ENCODE measurements at regions not wholly inside any gene's neighbourhood (a gene's known extent, or its start where the extent isn't known, plus 50 kb on each side); places are given as distances from the start of the nearest gene placed in this dataset.
"Not testable (repeated sequence)": the region's sequence is repeated elsewhere in the genome, so short reads cannot be mapped to it uniquely, and the experiment has no call there.

DNA sequence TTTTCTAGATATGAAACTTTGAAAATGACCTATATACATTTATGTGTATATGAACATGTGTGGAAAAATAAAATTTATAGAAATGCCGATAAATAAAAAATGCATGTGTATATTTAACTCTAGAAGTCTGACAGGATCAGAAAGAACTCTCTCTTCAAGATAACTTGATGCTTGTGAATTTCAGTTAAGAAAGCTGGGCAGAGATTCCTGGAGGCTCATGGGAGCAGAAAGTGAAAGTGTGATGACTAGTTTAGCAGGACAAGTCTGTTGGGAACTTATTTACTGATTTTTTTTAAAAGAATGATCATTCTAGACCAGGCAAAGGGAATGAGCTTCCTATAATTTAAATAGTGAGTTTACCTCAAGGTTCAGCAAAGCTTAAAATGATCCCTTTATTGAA is 81.5 kb upstream of the KCNAB1 start:
- Histone ChIP-seq H3K27me3 (no peaks in the 10 kb centered on the region), H3K9me3 (replicated peaks) (no peaks in the 10 kb centered on the region), H3K4me3 (no peak overlapping the region), H3K4me1 (no peaks in the 10 kb centered on the region), H3K36me3 (no peaks in the 10 kb centered on the region), H3K27ac (no peak overlapping the region)
- DNase-seq, result no peak

DNA sequence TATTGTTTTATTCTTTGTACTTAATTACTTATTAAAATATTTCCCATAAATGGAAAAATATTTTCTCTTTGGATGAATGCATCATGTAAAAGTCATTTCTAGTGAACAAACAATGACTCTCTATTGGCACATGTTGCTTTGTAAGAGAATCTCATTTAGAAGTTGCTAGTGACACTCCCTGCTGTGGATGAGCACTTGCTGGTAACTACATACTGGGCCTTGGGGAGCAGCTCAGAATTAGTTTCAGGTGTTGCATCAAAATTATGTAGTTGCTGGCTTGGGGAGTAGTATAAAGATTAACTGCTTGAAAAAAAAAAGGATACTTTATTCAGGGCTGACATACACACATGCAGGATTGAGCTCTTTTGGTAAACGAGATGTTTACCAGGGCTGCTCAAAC is 80.3 kb upstream of the KCNAB1 start:
- Histone ChIP-seq H3K4me3 (no peak overlapping the region), H3K9me3 (replicated peaks) (no peaks in the 10 kb centered on the region), H3K27me3 (no peaks in the 10 kb centered on the region), H3K4me1 (no peaks in the 10 kb centered on the region), H3K27ac (no peak overlapping the region), H3K36me3 (no peaks in the 10 kb centered on the region)
- no peak for DNase-seq

DNA sequence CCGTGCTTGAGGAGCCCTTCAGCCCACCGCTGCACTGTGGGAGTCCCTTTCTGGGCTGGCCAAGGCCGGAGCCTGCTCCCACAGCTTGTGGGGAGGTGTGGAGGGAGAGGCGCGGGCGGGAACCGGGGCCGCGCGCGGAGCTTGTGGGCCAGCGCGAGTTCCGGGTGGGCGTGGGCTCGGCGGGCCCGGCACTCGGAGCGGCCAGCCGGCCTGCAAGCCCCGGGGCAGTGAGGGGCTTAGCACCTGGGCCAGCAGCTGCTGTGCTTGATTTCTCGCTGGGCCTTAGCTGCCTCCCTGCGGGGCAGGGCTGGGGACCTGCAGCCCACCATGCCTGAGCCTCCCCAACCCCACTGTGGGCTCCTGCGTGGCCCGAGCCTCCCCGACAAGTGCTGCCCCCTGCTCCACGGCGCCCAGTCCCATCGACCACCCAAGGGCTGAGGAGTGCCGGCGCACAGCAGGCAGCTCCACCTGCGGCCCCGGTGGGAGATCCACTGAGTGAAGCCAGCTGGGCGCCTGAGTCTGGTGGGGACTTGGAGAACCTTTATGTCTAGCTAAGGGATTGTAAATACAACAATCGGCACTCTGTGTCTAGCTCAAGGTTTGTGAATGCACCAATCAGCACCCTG is 79.0 kb upstream of the KCNAB1 start:
- H3K9me3 ChIP-seq (replicated peaks); H3K36me3 ChIP-seq; H3K27me3 ChIP-seq; H3K4me1 ChIP-seq; DNase-seq; H3K4me3 ChIP-seq; H3K27ac ChIP-seq: not testable (repeated sequence)

DNA sequence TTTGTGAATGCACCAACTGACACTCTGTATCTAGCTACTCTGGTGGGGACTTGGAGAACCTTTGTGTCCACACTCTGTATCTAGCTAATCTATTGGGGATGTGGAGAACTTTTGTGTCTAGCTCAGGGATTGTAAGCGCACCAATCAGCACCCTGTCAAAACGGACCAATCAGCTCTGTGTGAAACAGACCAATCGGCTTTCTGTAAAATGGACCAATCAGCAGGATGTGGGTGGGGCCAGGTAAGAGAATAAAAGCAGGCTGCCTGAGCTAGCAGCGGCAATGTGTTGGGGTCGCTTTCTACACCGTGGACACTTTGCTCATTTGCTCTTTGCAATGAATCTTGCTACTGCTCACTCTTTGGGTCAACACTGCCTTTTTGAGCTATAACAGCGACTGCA is 78.5 kb upstream of the KCNAB1 start:
- not testable (repeated sequence) for H3K27me3 ChIP-seq; H3K9me3 ChIP-seq (replicated peaks); DNase-seq; H3K27ac ChIP-seq; H3K4me3 ChIP-seq; H3K4me1 ChIP-seq; H3K36me3 ChIP-seq

DNA sequence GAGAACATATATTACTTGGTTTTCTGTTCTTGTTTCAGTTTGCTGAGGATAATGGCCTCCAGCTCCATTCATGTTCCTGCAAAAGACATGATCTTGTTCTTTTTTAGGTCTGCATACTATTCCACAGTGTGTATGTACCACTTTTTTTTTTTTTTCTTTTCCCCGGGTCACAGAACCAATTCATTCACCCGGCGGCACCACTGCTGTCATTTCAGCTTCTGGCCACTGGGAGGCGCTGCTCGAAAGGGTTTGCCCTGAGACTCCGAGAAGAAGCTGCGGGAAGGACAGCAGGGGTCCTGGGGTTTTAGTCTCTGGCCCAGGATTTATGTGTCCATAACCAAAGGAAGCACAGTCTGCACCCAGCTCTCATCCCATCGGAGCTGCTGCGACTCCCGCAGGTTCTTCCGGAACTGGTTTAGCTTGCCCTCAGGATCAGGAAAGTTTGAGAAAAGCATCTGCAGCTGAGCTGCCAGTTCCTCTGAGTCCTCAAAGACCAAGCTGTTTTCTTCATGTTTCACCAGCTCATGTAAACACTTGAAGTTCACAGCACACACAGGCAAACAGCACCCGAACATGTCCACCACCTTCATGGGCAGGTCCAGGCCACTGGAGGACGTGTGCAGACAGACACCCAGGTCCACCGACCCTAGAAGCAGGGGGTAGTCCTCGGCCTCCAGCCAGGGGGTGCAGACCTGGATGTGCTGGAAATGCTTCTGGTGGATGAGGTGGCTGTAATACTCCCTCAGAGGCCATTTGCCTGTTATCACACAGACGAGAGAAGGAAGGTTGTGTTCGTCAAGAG is 76.3 kb upstream of the KCNAB1 start:
- H3K4me1 ChIP-seq; H3K4me3 ChIP-seq; H3K27ac ChIP-seq; H3K36me3 ChIP-seq; H3K27me3 ChIP-seq; H3K9me3 ChIP-seq (replicated peaks): not testable (repeated sequence)
- DNase-seq, result peak; percentile 18 to 19

DNA sequence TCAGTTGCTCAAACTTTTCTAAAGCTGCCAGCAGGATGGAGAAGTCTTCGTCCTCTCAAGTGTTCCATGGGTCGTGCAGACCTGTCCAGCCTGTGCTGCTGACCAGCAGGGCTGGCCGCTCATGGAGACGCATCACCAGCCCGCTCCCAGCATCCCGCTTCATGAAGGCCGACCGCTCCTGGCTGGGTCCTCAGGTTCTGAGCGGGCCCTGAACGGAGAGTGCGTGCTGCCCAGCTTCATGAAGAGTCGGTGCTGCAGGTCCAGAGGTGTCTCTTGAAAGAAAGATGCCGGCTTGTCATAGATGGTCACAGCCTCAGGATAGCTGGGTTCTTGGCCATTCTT is 75.8 kb upstream of the KCNAB1 start:
- Histone ChIP-seq H3K36me3 (no peaks in the 10 kb centered on the region), H3K9me3 (replicated peaks) (no peaks in the 10 kb centered on the region), H3K27ac (no peak overlapping the region), H3K27me3 (no peaks in the 10 kb centered on the region), H3K4me3 (no peak overlapping the region), H3K4me1 (no peaks in the 10 kb centered on the region)
- no peak for DNase-seq

DNA sequence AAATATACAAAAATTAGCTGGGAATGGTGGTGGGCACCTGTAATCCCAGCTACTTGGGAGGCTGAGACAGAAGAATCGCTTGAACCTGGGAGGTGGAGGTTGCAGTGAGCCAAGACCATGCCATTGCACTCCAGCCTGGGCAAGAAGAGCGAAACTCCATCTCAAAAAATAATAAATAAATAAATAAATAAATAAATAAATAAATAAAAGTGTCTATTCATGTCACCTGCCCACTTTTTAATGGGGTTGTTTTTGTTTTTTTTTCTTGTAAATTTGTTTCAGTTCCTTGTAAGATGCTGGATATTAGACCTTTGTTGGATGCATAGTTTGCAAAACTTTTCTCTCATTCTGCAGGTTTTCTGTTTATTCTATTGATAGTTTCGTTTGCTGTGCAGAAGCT is 71.9 kb upstream of the KCNAB1 start:
- not testable (repeated sequence) for H3K36me3 ChIP-seq; H3K4me1 ChIP-seq; H3K9me3 ChIP-seq (replicated peaks); H3K27me3 ChIP-seq; H3K4me3 ChIP-seq; H3K27ac ChIP-seq; DNase-seq

DNA sequence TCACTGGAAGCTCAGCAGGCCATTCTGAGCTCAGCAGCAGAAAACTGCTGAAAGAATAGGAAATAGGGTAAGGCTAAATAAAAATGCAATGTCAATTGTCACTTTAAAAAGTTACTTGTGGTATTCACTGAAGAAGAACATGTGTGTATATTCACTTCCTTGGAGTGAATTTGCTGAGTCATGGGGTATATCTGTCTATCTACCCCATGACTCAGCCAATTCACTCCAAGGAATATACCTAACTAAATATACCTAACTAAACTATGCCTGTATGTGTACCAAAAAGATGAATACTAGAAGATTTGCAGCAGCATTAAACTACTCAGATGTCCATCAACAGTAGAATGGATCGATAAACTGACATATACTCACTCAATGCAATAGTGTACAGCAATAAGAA is 69.5 kb upstream of the KCNAB1 start:
- no peaks in the 10 kb centered on the region for H3K9me3 ChIP-seq (replicated peaks)
- H3K36me3 ChIP-seq, result no peaks in the 10 kb centered on the region
- DNase-seq, result no peak
- no peak overlapping the region for H3K27ac ChIP-seq
- no peaks in the 10 kb centered on the region for H3K27me3 ChIP-seq
- H3K4me3 ChIP-seq, result no peak overlapping the region
- H3K4me1 ChIP-seq, result no peaks in the 10 kb centered on the region

DNA sequence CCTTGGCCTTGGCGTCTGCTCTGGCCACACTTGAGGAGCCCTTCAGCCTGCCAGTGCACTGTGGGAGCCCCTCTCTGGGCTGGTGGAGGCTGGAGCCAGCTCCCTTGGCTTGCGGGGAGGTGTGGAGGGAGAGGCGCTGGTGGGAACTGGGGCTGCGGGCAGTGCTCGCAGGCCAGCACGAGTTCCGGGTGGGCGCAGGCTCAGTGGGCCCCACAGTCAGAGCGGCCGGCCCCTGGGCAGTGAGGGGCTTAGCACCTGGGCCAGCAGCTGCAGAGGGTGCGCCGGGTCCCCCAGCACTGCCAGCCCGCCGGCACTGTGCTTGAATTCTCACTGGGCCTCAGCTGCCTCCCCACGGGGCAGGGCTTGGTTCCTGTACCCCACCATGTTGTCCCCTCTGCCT is 68.7 kb upstream of the KCNAB1 start:
- Histone ChIP-seq H3K27me3 (no peaks in the 10 kb centered on the region), H3K36me3 (no peaks in the 10 kb centered on the region), H3K27ac (no peak overlapping the region), H3K4me1 (no peaks in the 10 kb centered on the region), H3K9me3 (replicated peaks) (no peaks in the 10 kb centered on the region), H3K4me3 (no peak overlapping the region)
- DNase-seq, result no peak

DNA sequence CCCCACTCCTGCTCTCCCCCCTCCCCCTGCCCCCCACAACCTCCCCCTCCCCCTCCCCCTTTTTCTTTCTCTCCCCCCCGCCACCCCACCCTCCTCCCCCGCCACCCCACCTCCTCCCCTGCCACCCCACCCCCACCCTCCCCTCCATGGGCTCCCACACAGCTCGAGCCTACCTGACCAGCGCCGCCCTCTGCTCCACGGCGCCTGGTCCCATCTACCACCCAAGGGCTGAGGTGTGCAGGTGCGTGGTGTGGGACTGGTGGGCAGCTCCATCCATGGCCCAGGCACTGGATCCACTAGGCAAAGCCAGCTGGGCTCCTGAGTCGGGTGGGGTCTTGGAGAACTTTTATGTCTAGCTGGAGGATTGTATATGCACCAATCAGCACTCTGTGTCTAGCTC is 68.3 kb upstream of the KCNAB1 start:
- H3K27me3 ChIP-seq, result no peaks in the 10 kb centered on the region
- H3K9me3 ChIP-seq (replicated peaks), result no peaks in the 10 kb centered on the region
- H3K4me3 ChIP-seq, result no peak overlapping the region
- H3K36me3 ChIP-seq, result no peaks in the 10 kb centered on the region
- no peaks in the 10 kb centered on the region for H3K4me1 ChIP-seq
- no peak overlapping the region for H3K27ac ChIP-seq
- no peak for DNase-seq

DNA sequence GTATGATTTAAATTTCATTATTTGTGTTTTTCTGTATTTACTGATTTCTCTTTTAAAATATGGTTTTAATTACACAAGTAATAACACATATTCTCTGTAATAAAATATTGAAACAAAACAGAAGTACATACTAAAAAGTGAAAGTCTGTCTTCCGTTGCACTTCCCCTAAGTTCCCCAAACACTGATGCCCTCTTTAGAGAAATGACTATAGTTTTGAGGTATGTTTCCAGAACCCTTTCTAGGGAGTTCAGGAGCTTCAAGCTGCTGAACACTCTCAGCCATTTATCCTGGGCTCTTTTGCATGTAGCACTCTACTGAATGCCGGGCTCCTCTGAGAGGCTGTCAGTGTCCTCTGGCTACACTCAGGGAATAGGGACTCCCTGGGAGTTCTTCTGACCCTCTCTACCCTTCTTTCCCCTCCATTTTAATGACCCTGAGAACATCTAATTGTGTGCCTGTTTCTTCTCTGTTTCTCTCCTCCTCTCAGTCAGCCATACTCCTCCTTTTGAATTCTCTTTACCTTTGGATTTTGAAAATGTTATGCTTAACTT is 60.4 kb upstream of the KCNAB1 start:
- H3K27me3 ChIP-seq, result no peaks in the 10 kb centered on the region
- H3K9me3 ChIP-seq (replicated peaks), result no peaks in the 10 kb centered on the region
- no peak overlapping the region for H3K27ac ChIP-seq
- H3K4me3 ChIP-seq, result no peak overlapping the region
- no peaks in the 10 kb centered on the region for H3K36me3 ChIP-seq
- no peak for DNase-seq
- H3K4me1 ChIP-seq, result no peaks in the 10 kb centered on the region

DNA sequence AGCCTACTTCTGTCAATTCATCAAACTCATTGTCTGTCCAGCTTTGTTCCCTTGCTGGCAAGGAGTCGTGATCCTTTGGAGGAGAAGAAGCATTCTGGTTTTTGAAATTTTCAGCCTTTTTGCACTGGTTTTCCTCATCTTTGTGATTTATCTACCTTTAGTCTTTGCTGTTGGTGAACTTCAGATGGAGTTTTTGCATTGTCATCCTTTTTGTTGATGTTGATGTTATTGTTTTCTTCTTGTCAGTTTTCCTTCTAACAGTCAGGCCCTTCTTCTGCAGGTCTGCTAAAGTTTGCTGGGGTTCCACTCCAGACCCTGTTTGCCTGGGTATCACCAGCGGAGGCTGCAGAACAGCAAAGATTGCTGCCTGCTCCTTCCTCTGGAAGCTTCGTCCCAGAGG is 52.2 kb upstream of the KCNAB1 start:
- H3K4me1 ChIP-seq; H3K27ac ChIP-seq; H3K4me3 ChIP-seq; DNase-seq; H3K27me3 ChIP-seq; H3K36me3 ChIP-seq; H3K9me3 ChIP-seq (replicated peaks): not testable (repeated sequence)

DNA sequence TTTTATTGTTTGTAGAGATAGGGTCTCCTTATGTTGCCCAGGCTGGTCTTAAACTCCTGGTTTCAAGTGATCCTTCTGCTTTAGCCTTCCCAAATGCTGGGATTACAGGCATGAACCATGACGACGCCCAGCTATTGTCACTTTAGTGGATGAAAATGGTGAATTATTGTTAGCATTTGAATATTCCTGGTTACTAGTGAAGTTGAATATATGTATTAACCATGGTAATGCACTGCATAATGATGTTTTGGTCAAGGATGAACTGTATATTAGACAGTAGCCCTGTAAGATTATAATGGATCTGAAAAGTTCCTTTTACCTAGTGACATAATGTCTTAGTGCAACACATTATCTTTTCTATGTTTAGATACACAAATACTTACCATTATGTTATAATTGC is 50.4 kb upstream of the KCNAB1 start:
- H3K4me1 ChIP-seq, result no peaks in the 10 kb centered on the region
- no peaks in the 10 kb centered on the region for H3K27me3 ChIP-seq
- H3K4me3 ChIP-seq, result no peak overlapping the region
- no peak for DNase-seq
- H3K9me3 ChIP-seq (replicated peaks), result no peaks in the 10 kb centered on the region
- no peak overlapping the region for H3K27ac ChIP-seq
- H3K36me3 ChIP-seq, result no peaks in the 10 kb centered on the region
